ENCODE measurements at regions not wholly inside any gene's neighbourhood (a gene's known extent, or its start where the extent isn't known, plus 50 kb on each side); places are given as distances from the start of the nearest gene placed in this dataset.
A peak's percentile ranks its signal among the peaks of the same experiment; 100 is the strongest.
"Not testable (repeated sequence)": the region's sequence is repeated elsewhere in the genome, so short reads cannot be mapped to it uniquely, and the experiment has no call there.

DNA sequence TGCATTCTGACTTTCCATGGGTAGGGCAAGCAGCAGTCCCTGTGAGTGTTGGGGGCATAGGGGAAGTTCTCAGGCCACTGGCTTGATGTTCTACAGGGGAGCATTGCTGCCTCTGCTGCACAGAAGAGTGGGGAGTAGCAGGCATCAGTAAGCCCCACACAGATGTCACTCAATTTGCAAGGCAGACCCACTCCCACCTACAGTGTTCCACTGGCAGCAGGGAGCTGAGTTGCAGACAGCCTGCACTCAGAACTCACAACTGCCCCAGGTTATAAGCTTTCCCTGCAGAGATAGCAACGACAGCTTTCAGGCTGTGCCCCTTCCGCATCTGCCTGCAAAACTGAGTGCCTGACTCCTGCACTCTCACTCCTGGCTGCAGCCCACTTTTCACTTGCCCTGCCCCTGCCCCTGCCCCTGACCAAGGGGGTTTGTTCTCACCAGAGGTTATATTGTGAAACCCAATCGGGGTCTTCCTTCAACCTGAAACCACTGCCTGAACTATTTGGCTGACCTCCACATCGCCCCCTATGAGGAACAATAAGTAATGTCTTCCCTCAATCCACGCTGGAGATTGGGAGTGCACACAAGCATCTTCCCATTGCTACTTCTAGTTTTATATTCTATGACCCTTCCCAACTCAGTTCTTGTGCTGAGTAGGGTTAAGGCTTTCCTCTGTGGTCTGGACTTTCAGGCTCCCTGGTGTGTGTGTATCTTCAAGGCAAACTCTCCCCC lies 227.4 kb upstream of the CXorf51B start:
- no peak for DNase-seq

DNA sequence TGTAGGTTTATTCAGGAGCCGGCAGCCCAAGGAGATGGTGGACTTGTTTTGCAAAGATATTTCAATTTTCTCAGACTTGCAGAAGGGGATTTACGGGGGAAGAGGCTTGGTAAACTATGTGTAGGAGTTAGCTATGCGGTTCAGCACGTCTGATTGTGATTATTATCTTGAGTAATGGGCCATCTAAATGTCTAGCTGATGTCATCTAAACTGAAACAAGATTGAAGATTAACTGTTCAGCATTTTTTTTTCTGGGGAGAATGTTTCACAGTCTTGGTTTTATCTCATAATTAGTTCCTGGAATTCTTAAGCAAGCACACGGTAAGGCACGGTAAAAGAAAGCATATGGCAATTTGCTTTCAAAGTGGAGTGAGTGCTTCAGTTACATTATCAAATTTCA lies 207.3 kb upstream of the CXorf51B start:
- DNase-seq, result no peak

DNA sequence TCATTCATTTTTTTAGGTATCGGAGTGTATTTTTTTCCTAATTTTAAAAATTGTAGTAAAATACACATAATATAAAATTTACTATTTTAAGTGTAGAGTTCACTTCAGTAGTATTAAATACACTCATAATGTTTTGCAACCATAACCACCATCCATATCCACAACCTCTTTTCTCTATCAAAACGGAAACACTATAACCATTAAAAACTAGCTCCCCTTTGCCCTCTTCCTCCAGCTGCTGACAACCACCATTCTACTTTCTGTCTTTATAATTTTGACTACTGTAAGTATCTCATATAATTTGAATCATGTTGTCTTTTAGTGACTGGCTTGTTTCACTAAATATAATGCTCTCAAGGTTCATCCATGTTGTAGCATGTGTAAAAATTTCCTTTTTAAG lies 205.4 kb upstream of the CXorf51B start:
- no peak for DNase-seq

DNA sequence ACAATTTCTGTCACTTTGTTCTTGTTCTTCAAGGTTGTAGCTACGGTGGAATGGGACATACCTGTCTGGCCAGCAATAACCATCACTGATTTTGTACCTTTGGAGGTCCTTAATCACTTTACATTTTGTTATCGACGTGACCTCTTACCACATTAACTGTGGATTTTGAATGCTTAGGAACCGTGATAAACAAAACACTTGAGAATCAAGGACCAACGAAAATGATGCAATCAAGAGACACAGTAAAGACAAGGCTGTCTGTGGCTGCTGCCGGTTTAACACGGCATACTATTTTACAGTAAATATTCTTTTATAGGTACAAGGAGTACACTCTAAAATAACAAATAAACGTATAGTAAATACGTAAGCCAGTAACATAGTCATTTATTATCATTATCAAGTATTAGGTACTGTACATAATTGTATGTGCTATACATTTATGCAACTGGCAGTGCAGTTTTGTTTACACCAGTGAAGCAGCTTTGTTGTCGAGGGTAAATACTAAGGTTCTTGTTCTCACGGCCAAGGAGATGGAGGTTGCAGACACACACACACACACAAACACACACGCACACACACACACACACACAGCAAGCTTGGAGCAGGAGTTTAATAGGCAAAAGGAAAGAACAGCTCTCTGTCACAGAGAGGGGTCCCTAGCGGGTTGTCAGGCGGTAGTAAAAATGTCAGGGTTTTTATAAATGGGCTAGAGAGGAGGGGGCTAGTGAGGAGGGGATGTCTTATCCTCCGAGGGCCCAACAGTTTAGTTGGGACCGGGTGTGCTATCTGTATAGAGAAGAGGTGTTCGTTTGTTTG lies 194.7 kb upstream of the CXorf51B start:
- no peak for DNase-seq

DNA sequence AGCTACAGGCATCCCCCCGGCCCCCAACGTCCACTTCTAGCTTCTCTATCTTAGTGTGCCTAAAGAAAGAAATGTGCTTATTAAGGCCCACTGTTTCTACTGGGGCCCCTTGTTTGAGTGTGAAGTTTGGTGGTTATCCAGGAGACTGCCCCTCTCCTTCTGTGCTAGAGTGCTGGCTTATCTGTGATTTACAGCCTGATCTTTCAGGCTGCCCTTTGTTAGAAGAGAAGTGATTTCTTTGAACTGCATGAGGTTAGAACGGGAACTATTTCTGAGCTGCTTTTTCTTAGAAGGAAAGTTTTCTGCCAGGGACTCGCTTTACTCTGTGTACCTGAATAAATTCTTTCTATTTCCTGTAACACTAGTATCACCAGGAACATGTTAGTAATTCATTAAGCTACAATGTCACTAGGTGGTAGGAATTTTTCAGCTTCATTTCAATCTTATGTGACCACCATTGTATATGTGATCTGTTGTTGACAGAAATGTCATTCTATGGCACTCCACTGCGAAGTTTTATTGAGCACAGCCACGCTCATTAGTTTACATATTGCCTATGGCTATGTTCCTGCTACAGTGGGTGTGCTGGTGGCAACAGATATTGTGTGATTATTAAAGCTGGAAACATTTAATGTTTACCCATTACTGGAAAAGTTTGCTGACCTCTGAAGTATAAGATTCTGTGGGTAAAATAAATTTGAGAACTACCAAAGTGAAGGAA lies 193.8 kb upstream of the CXorf51B start:
- peak; percentile 35 for DNase-seq

DNA sequence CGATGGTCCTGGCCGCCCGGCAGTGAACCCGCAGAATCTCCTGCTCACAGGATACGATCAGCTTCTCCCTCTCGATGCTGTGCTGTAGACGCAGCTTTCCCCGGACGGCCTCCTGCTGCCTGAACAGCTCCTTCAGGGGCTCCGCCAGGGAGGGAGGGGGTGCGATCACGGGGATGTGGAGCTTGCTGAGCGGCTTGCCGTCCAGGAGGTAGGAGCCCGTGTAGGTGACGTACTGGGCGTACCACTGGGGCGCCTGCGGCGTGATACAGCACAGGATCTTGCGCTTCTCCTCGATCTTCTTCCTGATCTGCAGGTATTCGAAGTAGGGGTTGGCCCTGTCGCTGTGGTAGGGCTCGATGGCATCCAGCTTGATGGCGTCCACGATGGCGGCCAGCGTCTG lies 189.6 kb upstream of the CXorf51B start:
- not testable (repeated sequence) for DNase-seq

DNA sequence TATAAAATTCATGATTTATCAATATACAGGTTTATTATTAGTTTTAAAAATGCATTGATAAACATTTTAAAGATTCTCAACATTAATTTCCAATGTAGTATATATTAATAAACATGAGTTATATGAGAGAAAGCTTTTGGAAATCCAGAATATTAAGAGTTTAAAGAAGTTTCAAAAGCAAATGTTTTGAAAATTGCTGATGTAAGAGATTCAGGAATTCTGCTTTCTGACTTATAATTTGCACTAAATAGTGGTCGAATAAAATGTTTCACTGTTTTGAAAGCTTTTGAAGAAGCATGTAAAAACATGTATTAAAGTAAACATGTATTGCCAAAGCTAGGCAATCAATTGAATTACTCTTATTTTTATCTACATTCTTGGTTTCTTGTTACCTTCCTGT lies 151.2 kb upstream of the CXorf51B start:
- no peak for DNase-seq

DNA sequence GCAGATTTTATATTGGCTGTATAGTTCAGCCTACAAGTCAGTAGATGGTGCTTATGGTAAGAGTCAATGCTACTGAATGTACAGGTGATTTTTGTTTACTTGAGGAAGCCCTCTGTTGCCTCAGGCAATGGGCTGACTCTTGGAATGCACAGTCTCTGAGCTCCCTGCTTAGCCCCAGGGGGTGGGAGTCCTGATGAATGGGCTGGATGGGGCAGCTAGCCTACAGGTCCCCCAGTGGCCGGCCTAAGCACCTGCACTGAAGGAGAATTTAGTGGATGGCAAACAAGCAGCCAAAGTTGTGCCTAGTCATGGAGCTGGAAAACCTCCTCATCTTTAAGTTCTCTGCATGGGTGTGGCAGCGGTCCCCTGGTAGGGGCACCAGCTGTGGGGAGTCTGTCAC lies 101.8 kb upstream of the CXorf51B start:
- no peak for DNase-seq

DNA sequence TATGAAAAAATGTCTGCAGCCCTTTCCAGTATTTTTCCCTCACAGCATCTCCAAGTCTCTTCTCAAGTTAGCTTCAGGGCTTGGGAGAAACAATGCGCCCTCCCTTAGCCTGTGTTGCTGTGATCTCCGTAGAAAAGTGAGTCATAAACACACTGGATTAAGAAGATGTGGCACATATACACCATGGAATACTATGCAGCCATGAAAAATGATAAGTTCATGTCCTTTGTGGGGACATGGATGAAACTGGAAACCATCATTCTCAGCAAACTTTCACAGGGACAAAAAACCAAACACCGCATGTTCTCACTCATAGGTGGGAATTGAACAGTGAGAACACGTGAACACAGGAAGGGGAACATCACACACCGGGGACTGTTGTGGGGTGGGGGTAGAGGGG lies 100.7 kb upstream of the CXorf51B start:
- not testable (repeated sequence) for DNase-seq

DNA sequence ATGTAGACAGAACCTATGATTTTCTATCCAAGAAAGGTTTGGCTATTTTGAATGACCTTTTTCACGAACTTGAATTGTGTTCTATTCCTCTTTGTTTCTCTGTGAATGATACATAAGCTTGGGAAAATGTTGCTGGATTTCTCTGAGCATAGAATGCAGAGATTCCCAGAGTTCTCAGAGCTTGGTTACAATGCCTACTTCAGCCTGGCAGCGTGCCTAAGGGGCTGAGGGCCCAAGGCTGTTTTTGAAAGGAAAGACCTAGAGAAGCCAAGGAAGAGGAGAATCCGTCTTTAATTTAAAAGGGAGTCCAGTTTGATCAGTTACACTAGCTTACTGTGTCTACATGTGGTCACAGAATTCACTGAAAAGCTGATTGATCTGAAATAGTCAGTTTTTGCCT lies 55.3 kb upstream of the CXorf51B start:
- DNase-seq, result no peak

DNA sequence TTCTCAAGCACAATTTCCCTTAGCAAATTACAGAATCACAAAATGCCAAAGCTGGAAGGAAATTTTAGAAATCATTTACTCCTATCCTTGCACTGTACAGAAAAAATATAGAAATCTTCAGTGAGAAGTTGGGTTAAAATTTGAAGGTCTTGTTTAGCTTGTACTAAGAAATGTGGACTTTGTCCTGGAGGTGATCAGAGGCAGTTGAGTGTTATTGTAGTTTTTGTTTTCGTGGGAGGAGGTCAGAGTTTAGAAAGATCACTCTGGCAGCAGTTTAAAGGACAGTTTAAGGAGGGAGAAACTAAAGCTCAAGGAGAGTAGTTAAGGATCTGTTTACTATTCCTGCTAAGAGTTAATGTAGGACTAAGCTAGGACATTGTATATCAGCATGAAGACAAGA lies 54.4 kb upstream of the CXorf51B start:
- DNase-seq, result no peak
